ENCODE measurements at regions not wholly inside any gene's neighbourhood (a gene's known extent, or its start where the extent isn't known, plus 50 kb on each side); places are given as distances from the start of the nearest gene placed in this dataset.
A peak's percentile ranks its signal among the peaks of the same experiment; 100 is the strongest.

DNA sequence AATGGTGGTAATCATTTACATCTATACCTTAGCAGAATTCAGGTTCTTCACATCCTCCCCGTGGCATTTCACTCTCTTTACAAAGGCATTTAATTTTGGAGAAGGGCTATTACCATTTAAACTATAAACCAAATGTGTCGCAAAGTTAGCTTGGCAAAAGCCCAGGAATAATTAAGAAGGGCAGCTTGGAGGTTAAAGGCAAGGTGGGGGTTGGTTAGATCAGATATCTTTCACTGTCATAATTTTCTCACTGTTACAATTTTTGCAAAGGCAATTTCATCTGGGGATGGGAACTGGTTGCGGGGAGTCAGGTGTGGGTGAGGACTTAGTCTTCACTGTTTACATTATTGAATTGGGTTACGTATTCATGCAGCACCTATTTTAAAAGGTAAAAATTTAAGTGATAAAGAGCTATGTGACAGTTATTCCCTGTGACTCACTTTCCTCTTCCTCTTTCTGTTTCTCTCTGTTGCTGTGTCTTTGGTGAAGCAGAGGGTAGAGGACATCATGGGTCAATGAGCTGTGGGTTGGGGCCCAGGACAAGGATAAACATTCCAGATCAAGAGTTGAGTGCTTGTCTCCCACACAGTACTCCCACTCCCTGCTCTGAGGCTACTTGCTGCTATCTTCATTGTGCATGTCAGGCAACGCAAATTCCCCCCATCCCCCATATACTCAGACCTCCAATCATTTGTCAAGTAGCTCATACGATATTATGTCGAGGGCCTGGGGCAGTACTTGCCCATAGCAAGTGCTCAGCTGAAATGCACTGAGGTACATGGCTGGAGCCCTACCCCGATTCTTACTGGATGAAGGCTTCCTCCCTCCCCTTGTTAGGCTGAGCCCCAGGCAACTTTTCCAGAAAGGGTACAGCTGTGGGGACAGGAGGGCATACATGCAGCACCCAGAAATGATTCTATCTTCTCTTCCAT lies 223.1 kb upstream of the MYLIP start (continued):
- TF ChIP-seq NKRF (conservative IDR thresholded peaks at IDR 0.05) (no peak), CEBPB (IDR thresholded peaks at IDR 0.05; ENCODE audit: borderline replicate concordance in 1 of 2, low read depth in 2 of 2, low read length in 2 of 2) (no peak), SUZ12 (IDR thresholded peaks at IDR 0.05; ENCODE audit: unreplicated experiment) (no peak), ZNF274 (IDR thresholded peaks at IDR 0.05; ENCODE audit: insufficient read depth, insufficient read length) (no peak), ZSCAN29 (IDR thresholded peaks at IDR 0.05) (no peak), ZBED1 (IDR thresholded peaks at IDR 0.05; ENCODE audit: borderline replicate concordance) (peak; percentile 69; the same call in 1 of the 2 replicates), REST (IDR thresholded peaks at IDR 0.05; ENCODE audit: low read depth, low read length) (no peak), POU2F2 (IDR thresholded peaks at IDR 0.05; ENCODE audit: borderline replicate concordance, low read depth, low read length) (peak; percentile 9; the same call in 1 of the 3 replicates), NFIC (IDR thresholded peaks at IDR 0.05; ENCODE audit: low read depth, low read length) (peak; percentile 77), MYB (IDR thresholded peaks at IDR 0.05; ENCODE audit: borderline replicate concordance, low read depth, low read length) (no peak), SKIL (IDR thresholded peaks at IDR 0.05; ENCODE audit: low read depth, poor library complexity, severe bottlenecking) (peak; percentile 33), RCOR1 (conservative IDR thresholded peaks at IDR 0.05; ENCODE audit: low read depth, low read length) (no peak), TCF7 (IDR thresholded peaks at IDR 0.05; ENCODE audit: borderline replicate concordance) (no peak), RUNX3 (IDR thresholded peaks at IDR 0.05; ENCODE audit: low read length) (peak; percentile 72), YY1 (IDR thresholded peaks at IDR 0.05; ENCODE audit: low read depth, low read length) (no peak), MEF2B (IDR thresholded peaks at IDR 0.05; ENCODE audit: partially characterized antibody, poor library complexity, severe bottlenecking) (peak; percentile 9), SIX5 (IDR thresholded peaks at IDR 0.05; ENCODE audit: low read depth, low read length, severe bottlenecking) (no peak)
- TF ChIP-seq, protein P1, sequence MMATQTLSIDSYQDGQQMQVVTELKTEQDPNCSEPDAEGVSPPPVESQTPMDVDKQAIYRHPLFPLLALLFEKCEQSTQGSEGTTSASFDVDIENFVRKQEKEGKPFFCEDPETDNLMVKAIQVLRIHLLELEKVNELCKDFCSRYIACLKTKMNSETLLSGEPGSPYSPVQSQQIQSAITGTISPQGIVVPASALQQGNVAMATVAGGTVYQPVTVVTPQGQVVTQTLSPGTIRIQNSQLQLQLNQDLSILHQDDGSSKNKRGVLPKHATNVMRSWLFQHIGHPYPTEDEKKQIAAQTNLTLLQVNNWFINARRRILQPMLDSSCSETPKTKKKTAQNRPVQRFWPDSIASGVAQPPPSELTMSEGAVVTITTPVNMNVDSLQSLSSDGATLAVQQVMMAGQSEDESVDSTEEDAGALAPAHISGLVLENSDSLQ (IDR thresholded peaks at IDR 0.05): no peak
- TF ChIP-seq, protein P2, sequence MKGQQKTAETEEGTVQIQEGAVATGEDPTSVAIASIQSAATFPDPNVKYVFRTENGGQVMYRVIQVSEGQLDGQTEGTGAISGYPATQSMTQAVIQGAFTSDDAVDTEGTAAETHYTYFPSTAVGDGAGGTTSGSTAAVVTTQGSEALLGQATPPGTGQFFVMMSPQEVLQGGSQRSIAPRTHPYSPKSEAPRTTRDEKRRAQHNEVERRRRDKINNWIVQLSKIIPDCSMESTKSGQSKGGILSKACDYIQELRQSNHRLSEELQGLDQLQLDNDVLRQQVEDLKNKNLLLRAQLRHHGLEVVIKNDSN (IDR thresholded peaks at IDR 0.05; ENCODE audit: borderline replicate concordance, extremely low read length, insufficient read depth, low read depth, low read length): no peak

Data from GM12878 (cell line).